Body of pancreas (tissue), 4 donors: ENCODE measurements at regions not wholly inside any gene's neighbourhood (a gene's known extent, or its start where the extent isn't known, plus 50 kb on each side); places are given as distances from the start of the nearest gene placed in this dataset.

ENCODE experiments used
- POLR2A ChIP-seq, 3 donors: fragments of 450-650 bp; IDR thresholded peaks; one replicate each; pipeline ENCODE4 v1.6.1; 2016; ENCODE audit warnings: antibody characterized with exemption in 3 of 3, mild to moderate bottlenecking in 2 of 3
- TF ChIP-seq, protein P1 (sequence below), 7 experiments: fragments of 450-650 bp in 4 of 7; fragments of 200-600 bp in 3 of 7; sonication (generic) in 3 of 7; IDR thresholded peaks; one replicate each; pipeline ENCODE4 v1.5.1; 2016 to 2019; ENCODE audit warnings: antibody characterized with exemption in 7 of 7

- no peak for TF ChIP-seq POLR2A (IDR thresholded peaks at IDR 0.05)
- TF ChIP-seq, protein P1, sequence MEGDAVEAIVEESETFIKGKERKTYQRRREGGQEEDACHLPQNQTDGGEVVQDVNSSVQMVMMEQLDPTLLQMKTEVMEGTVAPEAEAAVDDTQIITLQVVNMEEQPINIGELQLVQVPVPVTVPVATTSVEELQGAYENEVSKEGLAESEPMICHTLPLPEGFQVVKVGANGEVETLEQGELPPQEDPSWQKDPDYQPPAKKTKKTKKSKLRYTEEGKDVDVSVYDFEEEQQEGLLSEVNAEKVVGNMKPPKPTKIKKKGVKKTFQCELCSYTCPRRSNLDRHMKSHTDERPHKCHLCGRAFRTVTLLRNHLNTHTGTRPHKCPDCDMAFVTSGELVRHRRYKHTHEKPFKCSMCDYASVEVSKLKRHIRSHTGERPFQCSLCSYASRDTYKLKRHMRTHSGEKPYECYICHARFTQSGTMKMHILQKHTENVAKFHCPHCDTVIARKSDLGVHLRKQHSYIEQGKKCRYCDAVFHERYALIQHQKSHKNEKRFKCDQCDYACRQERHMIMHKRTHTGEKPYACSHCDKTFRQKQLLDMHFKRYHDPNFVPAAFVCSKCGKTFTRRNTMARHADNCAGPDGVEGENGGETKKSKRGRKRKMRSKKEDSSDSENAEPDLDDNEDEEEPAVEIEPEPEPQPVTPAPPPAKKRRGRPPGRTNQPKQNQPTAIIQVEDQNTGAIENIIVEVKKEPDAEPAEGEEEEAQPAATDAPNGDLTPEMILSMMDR (IDR thresholded peaks at IDR 0.05), result no peak
Observed at GRCh38 chr3:176946202-176946601, 251.1 kb downstream of the TBL1XR1 start.
